Calu3 (cell line): ENCODE measurements at regions not wholly inside any gene's neighbourhood (a gene's known extent, or its start where the extent isn't known, plus 50 kb on each side); places are given as distances from the start of the nearest gene placed in this dataset.

Experiments used
- BruUV-seq: library from RNA; stranded (reverse); fragments of 400-500 nt; replicated peaks from 2 replicates; lab custom pipeline; 2021; lab: Mats Ljungman, UMichigan
- CTCF ChIA-PET: fragments of 300-600 bp; sonication (Branson Sonifier 250); formaldehyde crosslinking; loops from one replicate; lab custom pipeline; 2022; ENCODE audit warnings: antibody characterized with exemption; lab: Charles Lee
- DNase-seq: peaks from one replicate; pipeline ENCODE4 v3.0.0; 2022
- H3K27ac Mint-ChIP-seq: one replicate; pipeline ENCODE4 v1.8.0; 2022; ENCODE audit warnings: mixed read lengths; ENCODE audit not compliant: unreplicated experiment
- H3K27me3 Mint-ChIP-seq: one replicate; pipeline ENCODE4 v1.8.0; 2022; ENCODE audit warnings: mixed read lengths; ENCODE audit not compliant: unreplicated experiment
- H3K36me3 Mint-ChIP-seq: one replicate; pipeline ENCODE4 v1.8.0; 2022; ENCODE audit warnings: mild to moderate bottlenecking, moderate library complexity, mixed read lengths; ENCODE audit not compliant: insufficient read depth, unreplicated experiment
- H3K4me1 Mint-ChIP-seq: one replicate; pipeline ENCODE4 v1.8.0; 2022; ENCODE audit warnings: mild to moderate bottlenecking, low read depth, mixed read lengths; ENCODE audit not compliant: unreplicated experiment
- H3K4me3 Mint-ChIP-seq: one replicate; pipeline ENCODE4 v1.8.0; 2022; ENCODE audit warnings: mild to moderate bottlenecking, low read depth, moderate library complexity, mixed read lengths; ENCODE audit not compliant: unreplicated experiment
- H3K9me3 Mint-ChIP-seq: one replicate; pipeline ENCODE4 v1.8.0; 2022; ENCODE audit warnings: low read depth, mixed read lengths; ENCODE audit not compliant: unreplicated experiment
- intact Hi-C: fragments of 100-400 bp; cut with micrococcal nuclease; formaldehyde crosslinking; loops from one replicate; pipeline ENCODE4 v1.10.0; 2022; ENCODE audit not compliant: unreplicated experiment
- TF ChIP-seq, protein P1 (sequence below): fragments of 200-600 bp; IDR thresholded peaks from one replicate; pipeline ENCODE4 v1.8.0; 2022; ENCODE audit warnings: antibody characterized with exemption; ENCODE audit not compliant: unreplicated experiment

DNA sequence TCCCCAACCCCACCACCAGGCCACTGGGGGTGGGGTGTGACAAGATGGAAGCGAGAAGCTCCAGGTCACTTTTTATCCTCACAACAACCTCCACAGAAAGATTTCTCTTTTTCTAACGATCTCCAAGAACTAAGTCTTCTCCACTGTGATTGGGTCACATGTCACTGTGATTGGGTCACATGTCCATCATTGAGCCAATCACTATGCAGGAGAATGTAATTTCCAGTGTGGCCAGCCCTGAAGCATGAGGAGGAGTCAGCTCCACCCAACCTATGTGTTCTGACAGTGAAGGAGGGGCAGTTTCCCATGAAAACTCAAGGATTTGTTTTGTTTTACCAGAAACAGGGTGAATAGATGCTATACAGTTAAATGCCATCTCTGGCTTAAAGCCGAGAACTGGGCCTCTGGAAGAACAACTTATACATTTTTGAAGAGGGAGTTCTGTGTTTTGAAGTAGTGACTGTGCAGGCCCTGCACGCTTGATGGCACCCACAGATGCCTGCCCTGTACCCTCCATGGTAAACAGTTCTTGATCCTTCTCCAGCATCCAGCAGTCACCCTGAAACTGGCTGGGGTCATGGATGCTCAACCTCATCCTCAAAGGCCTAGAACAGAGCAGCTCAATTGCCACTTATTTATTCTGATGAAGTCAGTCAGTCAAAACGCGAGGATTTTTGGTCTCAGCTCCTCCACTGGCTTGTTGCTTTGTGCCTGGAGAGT, 180.4 kb upstream of the BMP4 start:
- intact Hi-C loops: no loop called here
- no peak overlapping the region for H3K4me3 Mint-ChIP-seq
- H3K4me1 Mint-ChIP-seq: peaks cover 35% of the 10 kb centered on the region
- CTCF ChIA-PET: interaction anchor here (0.7 kb wide), 1 partner anchor 97 kb away, joined by 3 read pairs; no protein-coding TSS in a partner anchor
- H3K36me3 Mint-ChIP-seq: no peaks in the 10 kb centered on the region
- H3K27me3 Mint-ChIP-seq: no peaks in the 10 kb centered on the region
- TF ChIP-seq, protein P1, sequence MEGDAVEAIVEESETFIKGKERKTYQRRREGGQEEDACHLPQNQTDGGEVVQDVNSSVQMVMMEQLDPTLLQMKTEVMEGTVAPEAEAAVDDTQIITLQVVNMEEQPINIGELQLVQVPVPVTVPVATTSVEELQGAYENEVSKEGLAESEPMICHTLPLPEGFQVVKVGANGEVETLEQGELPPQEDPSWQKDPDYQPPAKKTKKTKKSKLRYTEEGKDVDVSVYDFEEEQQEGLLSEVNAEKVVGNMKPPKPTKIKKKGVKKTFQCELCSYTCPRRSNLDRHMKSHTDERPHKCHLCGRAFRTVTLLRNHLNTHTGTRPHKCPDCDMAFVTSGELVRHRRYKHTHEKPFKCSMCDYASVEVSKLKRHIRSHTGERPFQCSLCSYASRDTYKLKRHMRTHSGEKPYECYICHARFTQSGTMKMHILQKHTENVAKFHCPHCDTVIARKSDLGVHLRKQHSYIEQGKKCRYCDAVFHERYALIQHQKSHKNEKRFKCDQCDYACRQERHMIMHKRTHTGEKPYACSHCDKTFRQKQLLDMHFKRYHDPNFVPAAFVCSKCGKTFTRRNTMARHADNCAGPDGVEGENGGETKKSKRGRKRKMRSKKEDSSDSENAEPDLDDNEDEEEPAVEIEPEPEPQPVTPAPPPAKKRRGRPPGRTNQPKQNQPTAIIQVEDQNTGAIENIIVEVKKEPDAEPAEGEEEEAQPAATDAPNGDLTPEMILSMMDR: no peak
- BruUV-seq: no TSS peak
- H3K27ac Mint-ChIP-seq: no peak overlapping the region
- H3K9me3 Mint-ChIP-seq: no peaks in the 10 kb centered on the region
- DNase-seq: no peak

DNA sequence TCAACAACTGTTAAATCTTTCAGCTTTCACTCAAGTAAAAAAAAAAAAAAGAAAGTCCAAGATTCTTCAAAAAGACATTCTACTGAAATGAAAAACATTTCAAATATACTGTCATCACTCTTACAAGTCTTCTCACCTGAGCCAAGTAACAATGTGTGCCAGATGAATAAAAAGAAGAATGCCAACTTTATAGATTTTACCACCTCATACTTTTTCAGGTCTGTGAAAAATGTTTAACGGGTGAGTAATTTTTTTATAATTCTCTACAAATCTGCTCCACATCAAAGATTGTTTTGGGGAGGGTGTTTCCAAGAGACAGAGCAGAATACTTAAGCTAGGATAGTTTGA, 181.0 kb upstream of the BMP4 start:
- Mint-ChIP-seq H3K9me3 (no peaks in the 10 kb centered on the region), H3K4me3 (no peak overlapping the region), H3K4me1 (peaks cover 35% of the 10 kb centered on the region), H3K27ac (no peak overlapping the region), H3K27me3 (no peaks in the 10 kb centered on the region), H3K36me3 (no peaks in the 10 kb centered on the region)
- DNase-seq: no peak
- CTCF ChIA-PET: interaction anchor here (0.7 kb wide), 1 partner anchor 98 kb away, joined by 3 read pairs; no protein-coding TSS in a partner anchor
- TF ChIP-seq, protein P1: no peak
- intact Hi-C loops: no loop called here
- no TSS peak for BruUV-seq

- Mint-ChIP-seq H3K36me3 (no peaks in the 10 kb centered on the region), H3K4me3 (no peak overlapping the region), H3K27ac (no peak overlapping the region), H3K9me3 (no peaks in the 10 kb centered on the region), H3K27me3 (no peaks in the 10 kb centered on the region), H3K4me1 (peaks cover 31% of the 10 kb centered on the region)
- BruUV-seq: no TSS peak
- CTCF ChIA-PET: no interaction called here
- DNase-seq: no peak
- TF ChIP-seq, protein P1: no peak
- intact Hi-C loops: no loop called here
These were observed 181.4 kb upstream of the BMP4 start for GRCh38 chr14:54138024-54138353.

GRCh38 chr14:54138354-54139038, 181.9 kb upstream of the BMP4 start:
- Mint-ChIP-seq H3K27me3 (no peaks in the 10 kb centered on the region), H3K9me3 (no peaks in the 10 kb centered on the region), H3K4me3 (no peak overlapping the region), H3K36me3 (no peaks in the 10 kb centered on the region), H3K4me1 (peaks cover 26% of the 10 kb centered on the region), H3K27ac (no peak overlapping the region)
- TF ChIP-seq, protein P1: no peak
- BruUV-seq: no TSS peak
- CTCF ChIA-PET: no interaction called here
- intact Hi-C loops: no loop called here
- DNase-seq: no peak
